Islet of Langerhans (tissue), 1 donor: ENCODE measurements at regions not wholly inside any gene's neighbourhood (a gene's known extent, or its start where the extent isn't known, plus 50 kb on each side); places are given as distances from the start of the nearest gene placed in this dataset.

Experiments
- FAIRE-seq: peaks from one replicate; lab custom pipeline; 2011; peaks lifted over from hg19 to GRCh38; lab: Jason Lieb, UNC

- no peak for FAIRE-seq
Observed at GRCh38 chr22:49324527-49325491, 502.9 kb downstream of the BRD1 start.

GRCh38 chr22:49323751-49324415 lies 503.8 kb downstream of the BRD1 start:
- FAIRE-seq, result no peak

- FAIRE-seq, result no peak
Observed at GRCh38 chr22:49322861-49323622, 504.6 kb downstream of the BRD1 start.

- no peak for FAIRE-seq
Observed at GRCh38 chr22:49322231-49322630, 505.4 kb downstream of the BRD1 start.

- FAIRE-seq, result no peak
Observed at GRCh38 chr22:49321477-49322055, 506.1 kb downstream of the BRD1 start.

- no peak for FAIRE-seq
Observed at GRCh38 chr22:49320714-49321476, 506.8 kb downstream of the BRD1 start.

- FAIRE-seq, result no peak
Observed at GRCh38 chr22:49317369-49317768, 510.3 kb downstream of the BRD1 start.

- FAIRE-seq, result no peak
Observed at GRCh38 chr22:49312601-49313000, 515.1 kb downstream of the BRD1 start.

- no peak for FAIRE-seq
Observed at GRCh38 chr22:49310354-49310753, 517.3 kb downstream of the BRD1 start.

- FAIRE-seq, result no peak
Observed at GRCh38 chr22:49308300-49308699, 519.4 kb downstream of the BRD1 start.

GRCh38 chr22:49307870-49308269 lies 519.8 kb downstream of the BRD1 start:
- FAIRE-seq, result no peak

- FAIRE-seq, result no peak
Observed at GRCh38 chr22:49307481-49307830, 520.2 kb downstream of the BRD1 start.

- FAIRE-seq, result no peak
Observed at GRCh38 chr22:49306632-49307480, 520.8 kb downstream of the BRD1 start.

GRCh38 chr22:49305966-49306631 lies 521.6 kb downstream of the BRD1 start:
- no peak for FAIRE-seq

- no peak for FAIRE-seq
Observed at GRCh38 chr22:49305214-49305965, 522.3 kb downstream of the BRD1 start.

GRCh38 chr22:49303781-49304461 lies 523.8 kb downstream of the BRD1 start:
- FAIRE-seq, result no peak

GRCh38 chr22:49303061-49303735 lies 524.5 kb downstream of the BRD1 start:
- FAIRE-seq, result no peak

- no peak for FAIRE-seq
Observed at GRCh38 chr22:49302530-49302929, 525.1 kb downstream of the BRD1 start.
